ENCODE measurements at regions not wholly inside any gene's neighbourhood (a gene's known extent, or its start where the extent isn't known, plus 50 kb on each side); places are given as distances from the start of the nearest gene placed in this dataset.
"Not testable (repeated sequence)": the region's sequence is repeated elsewhere in the genome, so short reads cannot be mapped to it uniquely, and the experiment has no call there.

- DNase-seq (no peak), ATAC-seq (ENCODE audit: low FRiP score) (no peak)
- 84% methylated on average over 4 of the region's 4 CpGs for WGBS, 2 donors
- no peaks in the 10 kb centered on the region for H3K27me3 ChIP-seq (ENCODE audit: control insufficient read depth in 1 of 2, insufficient read depth in 2 of 2, low read length in 1 of 2)
- intact Hi-C loops (cut with DNase I): no loop called here
- no peaks in the 10 kb centered on the region for H3K4me1 ChIP-seq (ENCODE audit: control insufficient read depth in 1 of 2, insufficient read depth in 2 of 2, low read length in 2 of 2)
- H3K9me3 ChIP-seq (ENCODE audit: control insufficient read depth, low read length): no peaks in the 10 kb centered on the region
- H3K36me3 ChIP-seq (ENCODE audit: control insufficient read depth in 1 of 2, insufficient read depth in 2 of 2, low read length in 1 of 2): no peaks in the 10 kb centered on the region
- no peak overlapping the region for H3K4me3 ChIP-seq (ENCODE audit: low read length in 2 of 2)
- no peak overlapping the region for H3K27ac ChIP-seq (ENCODE audit: low read depth in 1 of 2, low read length in 2 of 2)
Measured at GRCh38 chr4:126409746-126410145, 1095.0 kb downstream of the FAT4 start.

GRCh38 chr4:126411047-126411446, 1096.3 kb downstream of the FAT4 start:
- Histone ChIP-seq H3K27ac (ENCODE audit: low read depth in 1 of 2, low read length in 2 of 2) (no peak overlapping the region), H3K27me3 (ENCODE audit: control insufficient read depth in 1 of 2, insufficient read depth in 2 of 2, low read length in 1 of 2) (no peaks in the 10 kb centered on the region), H3K4me1 (ENCODE audit: control insufficient read depth in 1 of 2, insufficient read depth in 2 of 2, low read length in 2 of 2) (no peaks in the 10 kb centered on the region), H3K4me3 (ENCODE audit: low read length in 2 of 2) (no peak overlapping the region), H3K9me3 (ENCODE audit: control insufficient read depth, low read length) (no peaks in the 10 kb centered on the region), H3K36me3 (ENCODE audit: control insufficient read depth in 1 of 2, insufficient read depth in 2 of 2, low read length in 1 of 2) (no peaks in the 10 kb centered on the region)
- DNase-seq (no peak), ATAC-seq (ENCODE audit: low FRiP score) (no peak)
- WGBS, 2 donors: 79 to 83% methylated on average over 2 of the region's 2 CpGs
- intact Hi-C loops (cut with DNase I): no loop called here

GRCh38 chr4:126412310-126412709, 1097.6 kb downstream of the FAT4 start:
- ATAC-seq (ENCODE audit: low FRiP score); H3K4me3 ChIP-seq (ENCODE audit: low read length in 2 of 2); intact Hi-C loops (cut with DNase I); DNase-seq; H3K27ac ChIP-seq (ENCODE audit: low read depth in 1 of 2, low read length in 2 of 2); H3K27me3 ChIP-seq (ENCODE audit: control insufficient read depth in 1 of 2, insufficient read depth in 2 of 2, low read length in 1 of 2); H3K36me3 ChIP-seq (ENCODE audit: control insufficient read depth in 1 of 2, insufficient read depth in 2 of 2, low read length in 1 of 2); H3K4me1 ChIP-seq (ENCODE audit: control insufficient read depth in 1 of 2, insufficient read depth in 2 of 2, low read length in 2 of 2); H3K9me3 ChIP-seq (ENCODE audit: control insufficient read depth, low read length): not testable (repeated sequence)
- WGBS, 2 donors: 98 to 100% methylated on average over 1 of the region's 1 CpG

DNA sequence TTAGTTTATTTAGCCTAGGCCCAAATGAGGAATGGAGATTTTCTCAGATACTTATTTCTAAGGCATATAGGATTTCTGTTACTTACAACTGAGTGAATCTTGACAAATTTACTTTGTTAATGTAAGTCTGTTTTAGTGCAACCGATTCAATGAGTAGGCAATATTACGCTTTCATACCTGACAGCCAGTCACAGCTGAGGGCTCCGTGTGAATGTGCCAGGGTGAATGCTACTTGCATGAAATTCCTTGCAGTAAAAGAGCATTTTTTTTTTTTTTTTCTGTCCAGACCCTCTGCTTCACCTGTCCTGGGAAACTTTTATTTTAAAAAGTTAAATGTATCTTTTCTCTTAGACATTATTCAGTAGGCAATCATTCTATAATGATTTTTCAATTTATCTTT, 1100.0 kb downstream of the FAT4 start:
- ATAC-seq (ENCODE audit: low FRiP score) (no peak), DNase-seq (no peak)
- no peaks in the 10 kb centered on the region for H3K27me3 ChIP-seq (ENCODE audit: control insufficient read depth in 1 of 2, insufficient read depth in 2 of 2, low read length in 1 of 2)
- WGBS, 2 donors: 56 to 73% methylated on average over 3 of the region's 3 CpGs
- no peaks in the 10 kb centered on the region for H3K9me3 ChIP-seq (ENCODE audit: control insufficient read depth, low read length)
- H3K4me3 ChIP-seq (ENCODE audit: low read length in 2 of 2): no peak overlapping the region
- H3K27ac ChIP-seq (ENCODE audit: low read depth in 1 of 2, low read length in 2 of 2): no peak overlapping the region
- intact Hi-C loops (cut with DNase I): no loop called here
- H3K4me1 ChIP-seq (ENCODE audit: control insufficient read depth in 1 of 2, insufficient read depth in 2 of 2, low read length in 2 of 2): no peaks in the 10 kb centered on the region
- no peaks in the 10 kb centered on the region for H3K36me3 ChIP-seq (ENCODE audit: control insufficient read depth in 1 of 2, insufficient read depth in 2 of 2, low read length in 1 of 2)

- intact Hi-C loops (cut with DNase I): no loop called here
- Histone ChIP-seq H3K4me3 (ENCODE audit: low read length in 2 of 2) (no peak overlapping the region), H3K27ac (ENCODE audit: low read depth in 1 of 2, low read length in 2 of 2) (no peak overlapping the region), H3K9me3 (ENCODE audit: control insufficient read depth, low read length) (peaks cover 3% of the 10 kb centered on the region), H3K4me1 (ENCODE audit: control insufficient read depth in 1 of 2, insufficient read depth in 2 of 2, low read length in 2 of 2) (no peaks in the 10 kb centered on the region), H3K36me3 (ENCODE audit: control insufficient read depth in 1 of 2, insufficient read depth in 2 of 2, low read length in 1 of 2) (no peaks in the 10 kb centered on the region), H3K27me3 (ENCODE audit: control insufficient read depth in 1 of 2, insufficient read depth in 2 of 2, low read length in 1 of 2) (no peaks in the 10 kb centered on the region)
- DNase-seq (no peak), ATAC-seq (ENCODE audit: low FRiP score) (no peak)
Measured at GRCh38 chr4:126419266-126419665, 1104.5 kb downstream of the FAT4 start.

DNA sequence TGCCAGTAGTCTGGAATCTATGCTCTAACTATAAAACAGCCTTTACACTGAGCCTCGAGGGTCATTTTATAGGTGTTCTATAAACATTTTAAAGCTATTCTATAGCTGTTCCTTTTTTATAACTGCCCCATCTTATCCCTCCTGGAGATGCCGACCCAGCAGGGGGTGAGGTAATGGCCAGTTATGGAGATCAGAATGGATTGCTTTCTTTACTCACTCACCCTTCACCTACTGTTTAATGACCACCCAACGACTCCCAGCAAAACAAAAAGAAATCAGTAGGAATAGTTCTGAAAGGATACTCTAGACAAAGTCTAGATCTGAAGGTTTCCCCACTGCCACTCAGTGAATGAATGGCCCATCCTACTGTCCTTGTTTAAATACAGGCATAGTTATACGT, 1113.1 kb downstream of the FAT4 start:
- 56 to 61% methylated on average over 4 of the region's 4 CpGs for whole genome bisulfite sequencing, 2 donors

GRCh38 chr4:126431049-126431448, 1116.3 kb downstream of the FAT4 start:
- intact Hi-C loops (cut with DNase I): no loop called here
- no peak for ATAC-seq (ENCODE audit: low FRiP score)

More for the DNA sequence above, 1113.1 kb downstream of the FAT4 start:
- H3K27me3 ChIP-seq (ENCODE audit: control insufficient read depth in 1 of 2, insufficient read depth in 2 of 2, low read length in 1 of 2): no peaks in the 10 kb centered on the region
- no peaks in the 10 kb centered on the region for H3K36me3 ChIP-seq (ENCODE audit: control insufficient read depth in 1 of 2, insufficient read depth in 2 of 2, low read length in 1 of 2)
- ATAC-seq (ENCODE audit: low FRiP score) (no peak), DNase-seq (no peak)
- no peaks in the 10 kb centered on the region for H3K9me3 ChIP-seq (ENCODE audit: control insufficient read depth, low read length)
- no peak overlapping the region for H3K4me3 ChIP-seq (ENCODE audit: low read length in 2 of 2)
- H3K4me1 ChIP-seq (ENCODE audit: control insufficient read depth in 1 of 2, insufficient read depth in 2 of 2, low read length in 2 of 2): no peaks in the 10 kb centered on the region
- intact Hi-C loops (cut with DNase I): no loop called here
- H3K27ac ChIP-seq (ENCODE audit: low read depth in 1 of 2, low read length in 2 of 2): no peak overlapping the region

DNA sequence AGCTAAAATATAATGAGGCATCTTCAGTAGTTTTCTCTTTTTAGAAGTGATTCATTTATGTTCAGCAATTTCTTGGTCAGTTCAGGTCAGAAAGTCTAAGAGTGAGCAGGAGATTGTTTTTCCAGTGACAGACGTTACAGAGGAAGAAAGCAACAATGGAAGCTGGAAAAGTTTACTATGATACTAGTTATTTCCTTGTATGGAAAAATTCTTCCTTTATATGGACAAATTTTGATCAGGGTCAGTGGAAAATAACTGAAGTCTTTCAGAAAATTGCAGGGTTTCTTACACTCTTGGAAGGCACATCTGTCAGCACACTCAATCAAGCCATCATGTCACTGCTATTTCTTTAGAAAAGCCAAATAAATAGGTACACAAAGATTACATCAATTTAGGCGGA, 1120.7 kb downstream of the FAT4 start:
- Histone ChIP-seq H3K4me3 (ENCODE audit: low read length in 2 of 2) (no peak overlapping the region), H3K27ac (ENCODE audit: low read depth in 1 of 2, low read length in 2 of 2) (no peak overlapping the region), H3K4me1 (ENCODE audit: control insufficient read depth in 1 of 2, insufficient read depth in 2 of 2, low read length in 2 of 2) (peaks cover 0 to 1% of the 10 kb centered on the region in 2 donors), H3K36me3 (ENCODE audit: control insufficient read depth in 1 of 2, insufficient read depth in 2 of 2, low read length in 1 of 2) (no peaks in the 10 kb centered on the region), H3K9me3 (ENCODE audit: control insufficient read depth, low read length) (no peaks in the 10 kb centered on the region), H3K27me3 (ENCODE audit: control insufficient read depth in 1 of 2, insufficient read depth in 2 of 2, low read length in 1 of 2) (no peaks in the 10 kb centered on the region)
- DNase-seq (no peak), ATAC-seq (ENCODE audit: low FRiP score) (no peak)
- WGBS, 2 donors: 71 to 72% methylated on average over 2 of the region's 2 CpGs
- intact Hi-C loops (cut with DNase I): no loop called here

More at GRCh38 chr4:126431049-126431448, 1116.3 kb downstream of the FAT4 start:
- 93 to 96% methylated on average over 6 of the region's 6 CpGs for WGBS, 2 donors
- Histone ChIP-seq H3K4me1 (ENCODE audit: control insufficient read depth in 1 of 2, insufficient read depth in 2 of 2, low read length in 2 of 2) (no peaks in the 10 kb centered on the region), H3K27me3 (ENCODE audit: control insufficient read depth in 1 of 2, insufficient read depth in 2 of 2, low read length in 1 of 2) (no peaks in the 10 kb centered on the region), H3K36me3 (ENCODE audit: control insufficient read depth in 1 of 2, insufficient read depth in 2 of 2, low read length in 1 of 2) (no peaks in the 10 kb centered on the region), H3K27ac (ENCODE audit: low read depth in 1 of 2, low read length in 2 of 2) (no peak overlapping the region), H3K4me3 (ENCODE audit: low read length in 2 of 2) (no peak overlapping the region), H3K9me3 (ENCODE audit: control insufficient read depth, low read length) (no peaks in the 10 kb centered on the region)
- DNase-seq: no peak

- H3K27ac ChIP-seq (ENCODE audit: low read depth in 1 of 2, low read length in 2 of 2): peak overlapping the region in 1 of 2 donors; percentile 63
- intact Hi-C loops (cut with DNase I): no loop called here
Measured at GRCh38 chr4:126440297-126440696, 1125.5 kb downstream of the FAT4 start.

More at GRCh38 chr4:126440297-126440696, 1125.5 kb downstream of the FAT4 start:
- H3K4me1 ChIP-seq (ENCODE audit: control insufficient read depth in 1 of 2, insufficient read depth in 2 of 2, low read length in 2 of 2): peaks cover 0 to 1% of the 10 kb centered on the region in 2 donors
- DNase-seq (no peak), ATAC-seq (ENCODE audit: low FRiP score) (no peak)
- no peaks in the 10 kb centered on the region for H3K9me3 ChIP-seq (ENCODE audit: control insufficient read depth, low read length)
- no peak overlapping the region for H3K4me3 ChIP-seq (ENCODE audit: low read length in 2 of 2)
- 88 to 90% methylated on average over 3 of the region's 3 CpGs for WGBS, 2 donors
- H3K27me3 ChIP-seq (ENCODE audit: control insufficient read depth in 1 of 2, insufficient read depth in 2 of 2, low read length in 1 of 2): no peaks in the 10 kb centered on the region
- no peaks in the 10 kb centered on the region for H3K36me3 ChIP-seq (ENCODE audit: control insufficient read depth in 1 of 2, insufficient read depth in 2 of 2, low read length in 1 of 2)
